ENCODE measurements at regions not wholly inside any gene's neighbourhood (a gene's known extent, or its start where the extent isn't known, plus 50 kb on each side); places are given as distances from the start of the nearest gene placed in this dataset.

DNA sequence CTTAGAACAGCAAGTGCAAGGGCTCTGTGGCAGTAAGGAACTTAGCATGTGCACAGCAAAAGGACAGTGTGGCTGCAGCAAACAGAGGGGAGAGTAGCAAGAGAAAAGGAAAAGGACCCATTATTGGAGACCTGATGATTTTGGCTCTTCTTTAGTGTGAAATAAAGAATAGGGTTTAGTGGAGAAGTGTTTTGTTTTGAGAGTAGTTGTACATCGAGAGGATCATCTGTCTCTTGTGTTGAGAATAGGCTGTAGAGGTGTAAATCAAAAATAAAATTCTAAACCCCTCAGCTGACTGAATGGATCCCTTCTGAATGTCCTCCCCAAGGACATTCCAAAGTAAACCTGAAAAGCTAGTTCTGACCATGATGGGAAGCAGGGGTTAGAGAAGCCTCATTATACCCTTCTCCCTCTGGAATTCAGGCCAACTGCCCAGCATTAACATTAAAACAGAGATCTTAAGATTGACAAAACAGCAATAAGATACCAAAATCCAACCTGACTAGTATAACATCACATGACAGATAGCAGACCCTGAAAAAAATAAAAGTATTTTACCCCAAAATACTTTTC lies 73.6 kb upstream of the OBI1 start:
- no peaks in the 10 kb centered on the region for H3K4me1 ChIP-seq (ENCODE audit: insufficient read depth)
- no peak for DNase-seq (ENCODE audit: extremely low spot score)
- no peak overlapping the region for H3K27ac ChIP-seq (ENCODE audit: low read depth)
- H3K36me3 ChIP-seq (ENCODE audit: insufficient read depth) = no peaks in the 10 kb centered on the region
- WGBS = 89% methylated on average over 1 of the region's 1 CpG
- H3K4me3 ChIP-seq (ENCODE audit: low read depth, low read length) = no peak overlapping the region

GRCh38 chr13:78722700-78723099 lies 63.7 kb upstream of the OBI1 start:
- WGBS = 45% methylated on average over 3 of the region's 3 CpGs
- H3K4me3 ChIP-seq (ENCODE audit: low read depth, low read length) = no peak overlapping the region
- H3K36me3 ChIP-seq (ENCODE audit: insufficient read depth) = no peaks in the 10 kb centered on the region
- H3K27ac ChIP-seq (ENCODE audit: low read depth) = no peak overlapping the region
- no peak for DNase-seq (ENCODE audit: extremely low spot score)
- no peaks in the 10 kb centered on the region for H3K4me1 ChIP-seq (ENCODE audit: insufficient read depth)

- DNase-seq (ENCODE audit: extremely low spot score) = no peak
- WGBS = 91% methylated on average over 2 of the region's 2 CpGs
- no peak overlapping the region for H3K27ac ChIP-seq (ENCODE audit: low read depth)
- no peaks in the 10 kb centered on the region for H3K4me1 ChIP-seq (ENCODE audit: insufficient read depth)
- no peaks in the 10 kb centered on the region for H3K36me3 ChIP-seq (ENCODE audit: insufficient read depth)
- no peak overlapping the region for H3K4me3 ChIP-seq (ENCODE audit: low read depth, low read length)
These were observed 60.4 kb upstream of the OBI1 start for GRCh38 chr13:78719367-78719766.

DNA sequence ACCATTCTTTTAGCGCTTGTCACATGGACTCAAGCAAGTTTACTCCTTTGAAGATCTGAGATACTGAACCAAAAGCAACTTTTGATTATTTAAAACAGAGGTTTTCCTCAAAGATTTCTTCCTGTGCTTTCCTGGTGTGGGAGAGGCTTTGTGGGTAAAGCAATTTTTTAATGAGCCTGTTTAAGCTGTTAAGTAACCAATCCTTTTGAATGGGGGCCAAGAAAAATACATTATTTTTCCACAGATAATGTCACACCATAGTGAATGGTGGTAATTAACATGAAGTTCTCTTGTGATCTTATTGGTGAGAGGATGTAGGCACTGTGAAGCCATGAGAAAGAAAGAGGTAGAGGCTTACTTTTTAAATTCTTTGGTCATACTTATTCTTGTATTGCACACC lies 55.8 kb upstream of the OBI1 start:
- DNase-seq (ENCODE audit: extremely low spot score) = no peak
- Histone ChIP-seq H3K36me3 (ENCODE audit: insufficient read depth) (no peaks in the 10 kb centered on the region), H3K27ac (ENCODE audit: low read depth) (no peak overlapping the region), H3K4me3 (ENCODE audit: low read depth, low read length) (no peak overlapping the region), H3K4me1 (ENCODE audit: insufficient read depth) (no peaks in the 10 kb centered on the region)
- 96% methylated on average over 1 of the region's 1 CpG for WGBS

GRCh38 chr13:78712831-78713230 lies 53.9 kb upstream of the OBI1 start:
- no peaks in the 10 kb centered on the region for H3K36me3 ChIP-seq (ENCODE audit: insufficient read depth)
- WGBS = 32% methylated on average over 4 of the region's 4 CpGs
- no peak overlapping the region for H3K4me3 ChIP-seq (ENCODE audit: low read depth, low read length)
- no peaks in the 10 kb centered on the region for H3K4me1 ChIP-seq (ENCODE audit: insufficient read depth)
- no peak overlapping the region for H3K27ac ChIP-seq (ENCODE audit: low read depth)
- no peak for DNase-seq (ENCODE audit: extremely low spot score)

DNA sequence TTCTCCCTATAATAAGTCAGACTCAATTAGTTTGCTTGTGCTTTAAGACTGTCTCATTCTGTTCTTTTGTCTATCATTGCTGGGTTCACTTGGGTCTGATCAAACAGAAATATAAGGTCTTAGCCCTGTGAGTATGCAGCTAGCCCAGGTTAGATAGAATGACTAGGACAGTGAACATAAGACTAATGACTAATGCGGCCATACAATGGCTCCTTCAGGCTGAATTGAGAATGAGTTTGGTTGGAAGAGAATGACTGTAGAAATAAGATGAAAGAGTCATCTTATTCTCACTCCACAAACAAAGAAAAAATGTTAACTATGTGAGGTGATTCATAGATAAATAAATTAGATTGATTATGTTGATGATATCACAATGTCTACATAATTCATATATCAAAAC lies 50.1 kb upstream of the OBI1 start:
- no peak overlapping the region for H3K4me3 ChIP-seq (ENCODE audit: low read depth, low read length)
- H3K4me1 ChIP-seq (ENCODE audit: insufficient read depth) = no peaks in the 10 kb centered on the region
- DNase-seq (ENCODE audit: extremely low spot score) = no peak
- no peaks in the 10 kb centered on the region for H3K36me3 ChIP-seq (ENCODE audit: insufficient read depth)
- H3K27ac ChIP-seq (ENCODE audit: low read depth) = no peak overlapping the region
- 94% methylated on average over 1 of the region's 1 CpG for WGBS
